GM12878 (cell line): ENCODE measurements at regions not wholly inside any gene's neighbourhood (a gene's known extent, or its start where the extent isn't known, plus 50 kb on each side); places are given as distances from the start of the nearest gene placed in this dataset.

Source experiments
- ATAC-seq: fragments of 200-7000 bp; cut with Tn5 transposase; 3 replicates; pipeline ENCODE4 v1.9.1; 2020; ENCODE audit warnings: mild to moderate bottlenecking, moderate library complexity
- BruUV-seq: library from RNA; stranded (reverse); fragments of 400-500 nt; replicated peaks from 2 replicates; lab custom pipeline; 2021; lab: Mats Ljungman, UMichigan
- CTCF ChIA-PET: fragments of 300-600 bp; sonication (Branson Sonifier 250); formaldehyde crosslinking; extraction: SDS; loops from one replicate; lab custom pipeline; 2021; ENCODE audit warnings: inconsistent platforms; lab: Yijun Ruan, JAX
- POLR2A ChIA-PET: fragments of 350-600 bp; formaldehyde crosslinking; extraction: SDS; loops from one replicate; lab custom pipeline; 2021; ENCODE audit warnings: inconsistent platforms; lab: Charles Lee
- RAD21 ChIA-PET: fragments of 300-600 bp; sonication (Branson Sonifier 250); formaldehyde crosslinking; loops from one replicate; lab custom pipeline; 2023; ENCODE audit warnings: antibody characterized with exemption; ENCODE audit not compliant: unreplicated experiment; lab: Charles Lee
- SMC1A ChIA-PET: fragments of 300-600 bp; sonication (Branson Sonifier 250); formaldehyde crosslinking; loops from one replicate; lab custom pipeline; 2023; ENCODE audit not compliant: unreplicated experiment, uncharacterized antibody; lab: Charles Lee
- DNase-seq: peaks from one replicate; pipeline ENCODE4 v3.0.0-alpha.2; 2011; ENCODE audit warnings: low read depth, low spot score
- FAIRE-seq: peaks from 3 replicates; lab custom pipeline; 2011; peaks lifted over from hg19 to GRCh38; lab: Jason Lieb, UNC
- H2AFZ ChIP-seq: 2 replicates; pipeline ENCODE4 v1.6.0; 2011; ENCODE audit warnings: low read depth, low read length, control low read depth; ENCODE audit not compliant: control insufficient read depth
- H3K27ac ChIP-seq: 2 replicates; pipeline ENCODE4 v1.5.1; 2011; ENCODE audit warnings: control low read depth; ENCODE audit not compliant: control insufficient read depth, insufficient read depth
- H3K27me3 ChIP-seq, 2 experiments: replicated peaks in 1 of 2; 2 replicates each; pipeline versions ENCODE4 v1.6.0 to v1.6.1; 2011; ENCODE audit warnings: low read length in 1 of 2; ENCODE audit not compliant: control insufficient read depth in 2 of 2, insufficient read depth in 2 of 2
- H3K36me3 ChIP-seq, 2 experiments: 2 replicates each; pipeline ENCODE4 v1.5.1; 2011; ENCODE audit warnings: low read length in 1 of 2; ENCODE audit not compliant: control insufficient read depth in 2 of 2, insufficient read depth in 2 of 2
- H3K4me1 ChIP-seq: 2 replicates; pipeline ENCODE4 v1.6.1; 2011; ENCODE audit warnings: mild to moderate bottlenecking, low read length, moderate library complexity, mixed read lengths; ENCODE audit not compliant: control insufficient read depth, insufficient read depth
- H3K4me2 ChIP-seq: 2 replicates; pipeline ENCODE4 v1.6.0; 2011; ENCODE audit warnings: control low read depth; ENCODE audit not compliant: control insufficient read depth, insufficient read depth
- H3K4me3 ChIP-seq: fragments of 200-600 bp; sonication (generic); 2 replicates; pipeline ENCODE4 v1.5.1; 2016
- H3K79me2 ChIP-seq: 2 replicates; pipeline ENCODE4 v1.6.0; 2011; ENCODE audit warnings: low read length; ENCODE audit not compliant: control insufficient read depth, insufficient read depth
- H3K9ac ChIP-seq: 2 replicates; pipeline ENCODE4 v1.8.0; 2011; ENCODE audit warnings: low read length, control low read depth, mixed read lengths; ENCODE audit not compliant: control insufficient read depth, insufficient read depth
- H3K9me3 ChIP-seq: replicated peaks from 3 replicates; pipeline ENCODE4 v1.5.1; 2011; ENCODE audit warnings: mild to moderate bottlenecking, low read length; ENCODE audit not compliant: control insufficient read depth, insufficient read depth
- H4K20me1 ChIP-seq: 2 replicates; pipeline ENCODE4 v1.6.0; 2011; ENCODE audit not compliant: control insufficient read depth, insufficient read depth
- ATF7 ChIP-seq: fragments of 450-650 bp; IDR thresholded peaks from 2 replicates; pipeline ENCODE4 v1.6.1; 2016; ENCODE audit warnings: low read depth, mild to moderate bottlenecking
- CEBPB ChIP-seq, 2 experiments: fragments of 150-350 bp in 1 of 2; IDR thresholded peaks; 2 replicates each; pipeline ENCODE4 v1.6.1; 2012 to 2014; ENCODE audit warnings: low read depth in 2 of 2, low read length in 2 of 2, borderline replicate concordance in 1 of 2, inconsistent platforms in 1 of 2
- CREM ChIP-seq: IDR thresholded peaks from 2 replicates; pipeline ENCODE4 v1.6.1; 2014; ENCODE audit warnings: antibody characterized with exemption, low read depth
- EGR1 ChIP-seq, 2 experiments: IDR thresholded peaks; 1 replicate in 1 of 2; 2 replicates in 1 of 2; pipeline ENCODE4 v1.6.1; 2011 to 2012; ENCODE audit warnings: low read depth in 2 of 2, low read length in 2 of 2, borderline replicate concordance in 1 of 2, mild to moderate bottlenecking in 1 of 2, moderate library complexity in 1 of 2
- EP300 ChIP-seq, 2 experiments: fragments of 150-350 bp in 1 of 2; IDR thresholded peaks; 2 replicates each; pipeline ENCODE4 v1.6.1; 2011 to 2012; ENCODE audit warnings: low read depth in 2 of 2, low read length in 2 of 2, borderline replicate concordance in 1 of 2, improper control_type of control experiment in 1 of 2, inconsistent platforms in 1 of 2; ENCODE audit not compliant: control insufficient read depth in 1 of 2
- FOXM1 ChIP-seq: IDR thresholded peaks from 2 replicates; pipeline ENCODE4 v1.6.1; 2012; ENCODE audit warnings: low read depth, mild to moderate bottlenecking, inconsistent platforms, low read length, moderate library complexity
- HDAC2 ChIP-seq: fragments of 200-600 bp; sonication (generic); IDR thresholded peaks from 2 replicates; pipeline ENCODE4 v1.6.1; 2017
- HDGF ChIP-seq: fragments of 450-650 bp; IDR thresholded peaks from 2 replicates; pipeline ENCODE4 v1.6.1; 2016; ENCODE audit warnings: antibody characterized with exemption
- IKZF2 ChIP-seq, 2 experiments: fragments of 450-650 bp; IDR thresholded peaks; 2 replicates each; pipeline ENCODE4 v1.6.1; 2017; ENCODE audit warnings: mild to moderate bottlenecking in 2 of 2, moderate library complexity in 2 of 2
- MEF2B ChIP-seq: fragments of 450-650 bp; IDR thresholded peaks from 2 replicates; pipeline ENCODE4 v1.6.1; 2018; ENCODE audit warnings: mild to moderate bottlenecking, moderate library complexity; ENCODE audit not compliant: partially characterized antibody, poor library complexity, severe bottlenecking
- MYB ChIP-seq: fragments of 150-350 bp; IDR thresholded peaks from 2 replicates; pipeline ENCODE4 v1.6.1; 2014; ENCODE audit warnings: mild to moderate bottlenecking, low read depth, low read length, borderline replicate concordance
- NFIC ChIP-seq: IDR thresholded peaks from 2 replicates; pipeline ENCODE4 v1.6.1; 2012; ENCODE audit warnings: low read depth, mild to moderate bottlenecking, inconsistent platforms, low read length, moderate library complexity
- NFYA ChIP-seq: IDR thresholded peaks from 2 replicates; pipeline ENCODE4 v1.6.1; 2011; ENCODE audit warnings: low read depth, mild to moderate bottlenecking, low read length, improper control_type of control experiment, borderline replicate concordance
- NR2F1 ChIP-seq: fragments of 450-650 bp; conservative IDR thresholded peaks from 2 replicates; pipeline ENCODE4 v1.6.1; 2017; ENCODE audit warnings: mild to moderate bottlenecking
- RB1 ChIP-seq: fragments of 450-650 bp; formaldehyde crosslinking; IDR thresholded peaks from 2 replicates; pipeline ENCODE4 v1.6.1; 2017; ENCODE audit warnings: mild to moderate bottlenecking, borderline replicate concordance
- RCOR1 ChIP-seq: conservative IDR thresholded peaks from 2 replicates; pipeline ENCODE4 v1.6.1; 2012; ENCODE audit warnings: low read depth, low read length, improper control_type of control experiment
- RELB ChIP-seq: fragments of 450-650 bp; IDR thresholded peaks from 2 replicates; pipeline ENCODE4 v1.6.1; 2017; ENCODE audit warnings: low read depth, mild to moderate bottlenecking, moderate library complexity
- RUNX3 ChIP-seq: IDR thresholded peaks from 2 replicates; pipeline ENCODE4 v1.6.1; 2012; ENCODE audit warnings: low read length, inconsistent platforms
- SIN3A ChIP-seq: IDR thresholded peaks from 2 replicates; pipeline ENCODE4 v1.6.1; 2012; ENCODE audit warnings: low read depth, low read length, improper control_type of control experiment
- SPI1 ChIP-seq: IDR thresholded peaks from 2 replicates; pipeline ENCODE4 v1.6.1; 2011; ENCODE audit warnings: low read depth, mild to moderate bottlenecking, low read length, moderate library complexity, borderline replicate concordance; ENCODE audit not compliant: insufficient read depth
- SUZ12 ChIP-seq: fragments of 200-600 bp; sonication (generic); IDR thresholded peaks from one replicate; pipeline ENCODE4 v1.6.1; 2018; ENCODE audit warnings: antibody characterized with exemption, mild to moderate bottlenecking; ENCODE audit not compliant: unreplicated experiment
- ZNF217 ChIP-seq: fragments of 450-650 bp; IDR thresholded peaks from 2 replicates; pipeline ENCODE4 v1.6.1; 2017; ENCODE audit warnings: antibody characterized with exemption, mild to moderate bottlenecking
- ZNF24 ChIP-seq: fragments of 450-650 bp; IDR thresholded peaks from 2 replicates; pipeline ENCODE4 v1.6.1; 2017; ENCODE audit warnings: antibody characterized with exemption, mild to moderate bottlenecking
- WGBS: methylation state at CpG from one replicate; pipeline ENCODE4 v1.1.6; 2016; ENCODE audit warnings: low lambda C conversion rate; ENCODE audit not compliant: insufficient replicate concordance, insufficient coverage; ENCODE audit errors: missing lambda C conversion rate; 5-methylcytosine and 5-hydroxymethylcytosine counted together
- in situ Hi-C: fragments of 300-500 bp; cut with MboI; formaldehyde crosslinking; loops from 9 replicates; pipeline ENCODE4 v1.14.3; 2018; ENCODE audit warnings: mixed read lengths
- intact Hi-C: fragments of 100-400 bp; cut with micrococcal nuclease; formaldehyde crosslinking; loops from one replicate; pipeline ENCODE4 v1.14.2; 2022; ENCODE audit not compliant: unreplicated experiment

DNA sequence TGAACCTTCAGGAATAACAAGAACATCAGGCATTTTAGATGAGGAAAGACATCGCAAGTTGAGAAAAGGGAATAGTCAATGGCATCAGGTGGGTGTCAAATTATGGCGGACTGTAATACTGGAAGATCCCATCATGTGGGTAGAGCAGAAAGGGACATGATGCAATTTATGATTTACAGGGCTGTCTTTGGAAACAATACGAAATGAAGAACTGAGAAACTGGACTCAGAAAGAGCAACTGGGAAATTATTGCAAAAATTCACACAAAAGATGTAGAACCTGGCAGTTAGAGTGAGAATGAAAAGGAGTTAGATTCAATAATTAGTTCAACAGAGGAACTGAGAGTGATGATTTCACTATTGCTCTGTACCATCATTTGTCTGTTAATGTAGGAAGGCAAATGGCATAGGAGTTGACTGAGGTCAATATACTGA, 1635.0 kb upstream of the ACVR2A start:
- Histone ChIP-seq H3K79me2 (no peaks in the 10 kb centered on the region), H3K27ac (no peak overlapping the region), H3K36me3 (no peaks in the 10 kb centered on the region), H3K4me2 (no peak overlapping the region), H3K9me3 (no peaks in the 10 kb centered on the region), H3K27me3 (no peaks in the 10 kb centered on the region), H3K4me1 (no peaks in the 10 kb centered on the region), H2AFZ (no peak overlapping the region), H4K20me1 (no peaks in the 10 kb centered on the region), H3K9ac (no peak overlapping the region), H3K4me3 (no peak overlapping the region)
- ChIA-PET CTCF (no interaction called here), RAD21 (no interaction called here), POLR2A (interaction anchor here (1.3 kb wide), 1 partner anchor 10 kb away, joined by 3 read pairs; no protein-coding TSS in a partner anchor), SMC1A (interaction anchor here (1.3 to 2.3 kb wide), 6 partner anchors 11 to 36 kb away, joined by 3 to 12 read pairs (median 5); no protein-coding TSS in a partner anchor)
- WGBS, result 47% methylated on average over 3 of the region's 3 CpGs
- in situ Hi-C loops (no loop called here), intact Hi-C loops (loop anchor here (1.0 kb wide), 1 partner anchor 18 kb away; no protein-coding TSS in a partner anchor)
- no peak for FAIRE-seq
- DNase-seq, result peak; percentile 20
- ATAC-seq, result peak; percentile 96
- no TSS peak for BruUV-seq
- TF ChIP-seq FOXM1 (peak; percentile 66; the same call in 1 of the 2 replicates), RCOR1 (0 out of 2 replicates have a peak, but pooled peaks have one; percentile 25), HDGF (no peak), ZNF24 (peak; percentile 89), CEBPB (IDR thresholded peaks at IDR 0.05; ENCODE audit: borderline replicate concordance in 1 of 2, low read depth in 2 of 2, low read length in 2 of 2) (no peak), EGR1 (IDR thresholded peaks at IDR 0.05; ENCODE audit: borderline replicate concordance in 1 of 2, low read depth in 2 of 2, low read length in 2 of 2) (no peak), RB1 (no peak), RUNX3 (0 out of 2 replicates have a peak, but pooled peaks have one; percentile 7), NFYA (no peak), EP300 (IDR thresholded peaks at IDR 0.05; ENCODE audit: borderline replicate concordance in 1 of 2, control insufficient read depth in 1 of 2, low read depth in 2 of 2, low read length in 2 of 2) (peak; percentile 83 to 98), NFIC (peak; percentile 79; the same call in 1 of the 2 replicates), RELB (peak; percentile 93), SUZ12 (no peak), HDAC2 (no peak), ZNF217 (0 out of 2 replicates have a peak, but pooled peaks have one; percentile 15), CREM (peak; percentile 53; the same call in 1 of the 2 replicates), SPI1 (peak; percentile 91), MYB (peak; percentile 70; the same call in 1 of the 2 replicates), IKZF2 (IDR thresholded peaks at IDR 0.05) (peak; percentile 99), NR2F1 (peak; percentile 81), SIN3A (no peak), ATF7 (peak; percentile 96), MEF2B (peak; percentile 74)
